ENCODE measurements at regions not wholly inside any gene's neighbourhood (a gene's known extent, or its start where the extent isn't known, plus 50 kb on each side); places are given as distances from the start of the nearest gene placed in this dataset.

GRCh38 chr3:14300721-14301399 lies 101.5 kb upstream of the SLC6A6 start:
- 58% methylated on average over 5 of the region's 11 CpGs for WGBS (ENCODE audit: insufficient coverage)
- H3K27ac ChIP-seq (ENCODE audit: low read length) = no peak overlapping the region
- H3K4me3 ChIP-seq (ENCODE audit: low read length) = no peak overlapping the region
- H3K27me3 ChIP-seq (ENCODE audit: control insufficient read depth, insufficient read depth, low read length) = peaks cover 50% of the 10 kb centered on the region
- H3K4me1 ChIP-seq (ENCODE audit: control insufficient read depth, insufficient read depth, low read length) = peaks cover 16% of the 10 kb centered on the region
- no peaks in the 10 kb centered on the region for H3K9me3 ChIP-seq (replicated peaks; ENCODE audit: control insufficient read depth, low read depth, low read length)
- H3K36me3 ChIP-seq (ENCODE audit: control insufficient read depth, insufficient read depth, low read length) = no peaks in the 10 kb centered on the region
- no peak for DNase-seq

GRCh38 chr3:14301558-14301957 lies 100.8 kb upstream of the SLC6A6 start:
- no peak overlapping the region for H3K27ac ChIP-seq (ENCODE audit: low read length)
- H3K27me3 ChIP-seq (ENCODE audit: control insufficient read depth, insufficient read depth, low read length) = peaks cover 57% of the 10 kb centered on the region
- H3K4me1 ChIP-seq (ENCODE audit: control insufficient read depth, insufficient read depth, low read length) = peaks cover 16% of the 10 kb centered on the region
- H3K4me3 ChIP-seq (ENCODE audit: low read length) = no peak overlapping the region
- no peak for DNase-seq
- H3K36me3 ChIP-seq (ENCODE audit: control insufficient read depth, insufficient read depth, low read length) = no peaks in the 10 kb centered on the region
- no peaks in the 10 kb centered on the region for H3K9me3 ChIP-seq (replicated peaks; ENCODE audit: control insufficient read depth, low read depth, low read length)
- 56% methylated on average over 14 of the region's 15 CpGs for WGBS (ENCODE audit: insufficient coverage)

- Histone ChIP-seq H3K27me3 (ENCODE audit: control insufficient read depth, insufficient read depth, low read length) (peaks cover 53% of the 10 kb centered on the region), H3K4me1 (ENCODE audit: control insufficient read depth, insufficient read depth, low read length) (peaks cover 12% of the 10 kb centered on the region), H3K27ac (ENCODE audit: low read length) (no peak overlapping the region)
Observed at GRCh38 chr3:14303336-14304100, 98.9 kb upstream of the SLC6A6 start.

GRCh38 chr3:14304101-14305045 lies 98.0 kb upstream of the SLC6A6 start:
- Histone ChIP-seq H3K9me3 (replicated peaks; ENCODE audit: control insufficient read depth, low read depth, low read length) (no peaks in the 10 kb centered on the region), H3K27ac (ENCODE audit: low read length) (no peak overlapping the region), H3K27me3 (ENCODE audit: control insufficient read depth, insufficient read depth, low read length) (peaks cover 50% of the 10 kb centered on the region), H3K4me1 (ENCODE audit: control insufficient read depth, insufficient read depth, low read length) (peaks cover 12% of the 10 kb centered on the region), H3K4me3 (ENCODE audit: low read length) (no peak overlapping the region), H3K36me3 (ENCODE audit: control insufficient read depth, insufficient read depth, low read length) (no peaks in the 10 kb centered on the region)
- no peak for DNase-seq
- WGBS (ENCODE audit: insufficient coverage) = 84% methylated on average over 5 of the region's 9 CpGs

More at GRCh38 chr3:14303336-14304100, 98.9 kb upstream of the SLC6A6 start:
- Histone ChIP-seq H3K4me3 (ENCODE audit: low read length) (no peak overlapping the region), H3K36me3 (ENCODE audit: control insufficient read depth, insufficient read depth, low read length) (no peaks in the 10 kb centered on the region), H3K9me3 (replicated peaks; ENCODE audit: control insufficient read depth, low read depth, low read length) (no peaks in the 10 kb centered on the region)
- DNase-seq = no peak
- WGBS (ENCODE audit: insufficient coverage) = 60% methylated on average over 1 of the region's 7 CpGs

- peaks cover 49% of the 10 kb centered on the region for H3K27me3 ChIP-seq (ENCODE audit: control insufficient read depth, insufficient read depth, low read length)
- no peak overlapping the region for H3K4me3 ChIP-seq (ENCODE audit: low read length)
- no peaks in the 10 kb centered on the region for H3K36me3 ChIP-seq (ENCODE audit: control insufficient read depth, insufficient read depth, low read length)
- WGBS (ENCODE audit: insufficient coverage) = 61% methylated on average over 4 of the region's 8 CpGs
- H3K4me1 ChIP-seq (ENCODE audit: control insufficient read depth, insufficient read depth, low read length) = peaks cover 12% of the 10 kb centered on the region
- no peaks in the 10 kb centered on the region for H3K9me3 ChIP-seq (replicated peaks; ENCODE audit: control insufficient read depth, low read depth, low read length)
- no peak for DNase-seq
- no peak overlapping the region for H3K27ac ChIP-seq (ENCODE audit: low read length)
Observed at GRCh38 chr3:14305324-14305723, 97.1 kb upstream of the SLC6A6 start.

GRCh38 chr3:14306142-14306541 lies 96.3 kb upstream of the SLC6A6 start:
- no peaks in the 10 kb centered on the region for H3K9me3 ChIP-seq (replicated peaks; ENCODE audit: control insufficient read depth, low read depth, low read length)
- H3K27me3 ChIP-seq (ENCODE audit: control insufficient read depth, insufficient read depth, low read length) = peaks cover 53% of the 10 kb centered on the region
- peaks cover 12% of the 10 kb centered on the region for H3K4me1 ChIP-seq (ENCODE audit: control insufficient read depth, insufficient read depth, low read length)
- no peak overlapping the region for H3K27ac ChIP-seq (ENCODE audit: low read length)
- WGBS (ENCODE audit: insufficient coverage) = 75% methylated on average over 10 of the region's 10 CpGs
- no peaks in the 10 kb centered on the region for H3K36me3 ChIP-seq (ENCODE audit: control insufficient read depth, insufficient read depth, low read length)
- H3K4me3 ChIP-seq (ENCODE audit: low read length) = no peak overlapping the region
- no peak for DNase-seq

GRCh38 chr3:14307656-14308302 lies 94.6 kb upstream of the SLC6A6 start:
- Histone ChIP-seq H3K27me3 (ENCODE audit: control insufficient read depth, insufficient read depth, low read length) (peaks cover 56% of the 10 kb centered on the region), H3K27ac (ENCODE audit: low read length) (no peak overlapping the region), H3K4me1 (ENCODE audit: control insufficient read depth, insufficient read depth, low read length) (peaks cover 12% of the 10 kb centered on the region), H3K4me3 (ENCODE audit: low read length) (no peak overlapping the region), H3K36me3 (ENCODE audit: control insufficient read depth, insufficient read depth, low read length) (no peaks in the 10 kb centered on the region), H3K9me3 (replicated peaks; ENCODE audit: control insufficient read depth, low read depth, low read length) (no peaks in the 10 kb centered on the region)
- 56% methylated on average over 18 of the region's 18 CpGs for WGBS (ENCODE audit: insufficient coverage)
- peak; percentile 47 for DNase-seq

GRCh38 chr3:14311729-14312128 lies 90.7 kb upstream of the SLC6A6 start:
- Histone ChIP-seq H3K36me3 (ENCODE audit: control insufficient read depth, insufficient read depth, low read length) (no peaks in the 10 kb centered on the region), H3K27me3 (ENCODE audit: control insufficient read depth, insufficient read depth, low read length) (peaks cover 41% of the 10 kb centered on the region), H3K9me3 (replicated peaks; ENCODE audit: control insufficient read depth, low read depth, low read length) (no peaks in the 10 kb centered on the region), H3K4me3 (ENCODE audit: low read length) (no peak overlapping the region), H3K27ac (ENCODE audit: low read length) (no peak overlapping the region), H3K4me1 (ENCODE audit: control insufficient read depth, insufficient read depth, low read length) (peaks cover 8% of the 10 kb centered on the region)
- DNase-seq = no peak

GRCh38 chr3:14312375-14312774 lies 90.0 kb upstream of the SLC6A6 start:
- Histone ChIP-seq H3K27me3 (ENCODE audit: control insufficient read depth, insufficient read depth, low read length) (peaks cover 44% of the 10 kb centered on the region), H3K9me3 (replicated peaks; ENCODE audit: control insufficient read depth, low read depth, low read length) (no peaks in the 10 kb centered on the region), H3K27ac (ENCODE audit: low read length) (no peak overlapping the region), H3K36me3 (ENCODE audit: control insufficient read depth, insufficient read depth, low read length) (no peaks in the 10 kb centered on the region), H3K4me1 (ENCODE audit: control insufficient read depth, insufficient read depth, low read length) (peaks cover 6% of the 10 kb centered on the region), H3K4me3 (ENCODE audit: low read length) (no peak overlapping the region)
- 82% methylated on average over 2 of the region's 10 CpGs for WGBS (ENCODE audit: insufficient coverage)
- DNase-seq = no peak
